Adrenal gland (tissue), 5 donors: ENCODE measurements at regions not wholly inside any gene's neighbourhood (a gene's known extent, or its start where the extent isn't known, plus 50 kb on each side); places are given as distances from the start of the nearest gene placed in this dataset.

Experiments
- CTCF ChIP-seq, 6 experiments: fragments of 450-650 bp in 4 of 6; fragments of 200-600 bp in 2 of 6; sonication (generic) in 1 of 6; IDR thresholded peaks; 1 replicate in 5 of 6; 2 replicates in 1 of 6; pipeline versions ENCODE4 v1.5.1 to v1.8.0; 2016 to 2021; ENCODE audit warnings: antibody characterized with exemption in 6 of 6, mild to moderate bottlenecking in 2 of 6, moderate library complexity in 1 of 6
- POLR2A ChIP-seq, 2 donors: fragments of 450-650 bp; IDR thresholded peaks; one replicate each; pipeline ENCODE4 v1.6.1; 2017; ENCODE audit warnings: antibody characterized with exemption in 2 of 2, mild to moderate bottlenecking in 2 of 2, moderate library complexity in 1 of 2
- donor health status: DM: no; HTN: no; CAD: no.

GRCh38 chr7:95691464-95691863 is 80.9 kb upstream of the DYNC1I1 start:
- TF ChIP-seq CTCF (IDR thresholded peaks at IDR 0.05) (no peak), POLR2A (IDR thresholded peaks at IDR 0.05) (no peak)
